Motor neuron (in vitro differentiated cells): ENCODE measurements at regions not wholly inside any gene's neighbourhood (a gene's known extent, or its start where the extent isn't known, plus 50 kb on each side); places are given as distances from the start of the nearest gene placed in this dataset.
A peak's percentile ranks its signal among the peaks of the same experiment; 100 is the strongest.
"Not testable (repeated sequence)": the region's sequence is repeated elsewhere in the genome, so short reads cannot be mapped to it uniquely, and the experiment has no call there.

Source experiments
- ATAC-seq, 8 experiments: fragments of 200-7000 bp; cut with Tn5 transposase; replicated peaks in 6 of 8; 2 replicates each; pipeline ENCODE4 v1.8.0; 2021; ENCODE audit warnings: mild to moderate bottlenecking in 8 of 8, moderate library complexity in 8 of 8
- H3K27ac ChIP-seq, 2 donors: fragments of 250-450 bp; sonication (Bioruptor Pico); 2 replicates each; pipeline ENCODE4 v1.9.0; 2021; ENCODE audit warnings: antibody characterized with exemption in 2 of 2, mild to moderate bottlenecking in 2 of 2, moderate library complexity in 1 of 2
- H3K4me1 ChIP-seq, 2 donors: fragments of 250-450 bp; sonication (Bioruptor Pico); replicated peaks in 1 of 2; 2 replicates each; pipeline ENCODE4 v1.6.1; 2021; ENCODE audit warnings: antibody characterized with exemption in 2 of 2, mild to moderate bottlenecking in 2 of 2, moderate library complexity in 1 of 2
- H3K4me3 ChIP-seq, 5 donors: fragments of 250-450 bp; sonication (Bioruptor Pico); 2 replicates each; pipeline ENCODE4 v1.9.0; 2021; ENCODE audit warnings: antibody characterized with exemption in 5 of 5, mild to moderate bottlenecking in 5 of 5, moderate library complexity in 4 of 5
- WGBS, 10 experiments: fragments of 450-650 bp; shearing (Covaris generic); methylation state at CpG; one replicate each; pipeline ENCODE4 v1.0.0; 2022; 5-methylcytosine and 5-hydroxymethylcytosine counted together
- in situ Hi-C, 9 experiments: fragments of 400-800 bp; cut with MboI; loops; one replicate each; pipeline ENCODE4 v1.15.0; 2021; ENCODE audit warnings: low sequenced_read_pairs in 9 of 9, low pct_unique_long_range_greater_than_20kb in 2 of 9; ENCODE audit not compliant: unreplicated experiment in 9 of 9

DNA sequence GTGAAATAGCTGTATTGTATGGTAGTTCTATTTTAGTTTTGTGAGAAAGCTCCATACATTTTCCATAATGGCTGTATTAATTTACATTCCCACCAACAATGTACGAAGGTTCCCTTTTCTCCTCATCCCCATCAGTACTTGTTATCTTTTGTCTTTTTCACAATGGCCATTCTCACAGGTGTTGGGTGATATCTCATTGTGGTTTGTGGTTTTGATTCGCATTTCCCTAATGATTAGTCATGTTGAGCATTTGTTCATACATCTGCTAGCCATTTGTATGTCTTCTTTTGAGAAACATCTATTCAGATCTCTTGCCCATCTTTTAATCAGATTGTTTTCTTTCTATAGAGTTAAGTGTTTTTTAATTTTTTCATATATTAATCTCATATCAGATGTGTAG, 931.9 kb downstream of the IGSF11 start:
- peaks cover 7 to 8% of the 10 kb centered on the region in 2 donors for H3K4me1 ChIP-seq
- no peak overlapping the region for H3K4me3 ChIP-seq
- WGBS, 10 experiments: 0 to 95% (median 82%) methylated on average over 1 to 2 of the region's 2 CpGs; no CpG with 5 or more reads in 1 of the 10 experiments
- no peak overlapping the region for H3K27ac ChIP-seq
- in situ Hi-C loops: no loop called here
- ATAC-seq: no peak

GRCh38 chr3:118108201-118108600, 926.4 kb downstream of the IGSF11 start:
- Histone ChIP-seq H3K27ac (no peak overlapping the region), H3K4me3 (no peak overlapping the region), H3K4me1 (no peaks in the 10 kb centered on the region)
- in situ Hi-C loops: no loop called here
- WGBS, 10 experiments: 10 to 63% (median 40%) methylated on average over 1 to 2 of the region's 2 CpGs; no CpG with 5 or more reads in 3 of the 10 experiments
- ATAC-seq: no peak

GRCh38 chr3:118108769-118109168, 925.9 kb downstream of the IGSF11 start:
- 0 to 90% (median 73%) methylated on average over 1 to 2 of the region's 2 CpGs; no CpG with 5 or more reads in 2 of the 10 experiments for WGBS, 10 experiments
- Histone ChIP-seq H3K27ac (no peak overlapping the region), H3K4me3 (no peak overlapping the region), H3K4me1 (no peaks in the 10 kb centered on the region)
- in situ Hi-C loops: no loop called here
- ATAC-seq: no peak

DNA sequence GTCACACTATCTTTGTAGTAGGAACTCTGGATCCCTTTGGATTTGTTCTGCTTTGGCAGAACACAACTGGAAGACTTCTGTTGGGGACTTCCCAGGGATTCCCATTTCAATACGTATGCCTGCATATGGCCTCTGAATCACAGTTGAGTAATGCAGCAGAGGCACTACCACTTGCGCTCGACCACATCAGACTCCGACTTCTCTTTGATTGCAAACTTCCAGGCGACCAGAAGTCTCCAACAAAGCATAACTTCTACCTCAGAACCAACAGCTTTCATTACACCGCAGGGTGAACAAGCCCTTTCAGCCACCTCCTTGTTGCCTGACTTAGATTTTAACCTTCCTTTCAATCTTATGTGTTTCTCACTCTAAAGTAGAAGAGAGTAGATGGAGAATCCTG, 924.4 kb downstream of the IGSF11 start:
- Histone ChIP-seq H3K27ac (no peak overlapping the region), H3K4me1 (no peaks in the 10 kb centered on the region), H3K4me3 (no peak overlapping the region)
- in situ Hi-C loops: no loop called here
- WGBS, 10 experiments: 0 to 93% (median 78%) methylated on average over 2 to 6 of the region's 6 CpGs; no CpG with 5 or more reads in 1 of the 10 experiments
- ATAC-seq: peak in 1 of 8 experiments; percentile 43

DNA sequence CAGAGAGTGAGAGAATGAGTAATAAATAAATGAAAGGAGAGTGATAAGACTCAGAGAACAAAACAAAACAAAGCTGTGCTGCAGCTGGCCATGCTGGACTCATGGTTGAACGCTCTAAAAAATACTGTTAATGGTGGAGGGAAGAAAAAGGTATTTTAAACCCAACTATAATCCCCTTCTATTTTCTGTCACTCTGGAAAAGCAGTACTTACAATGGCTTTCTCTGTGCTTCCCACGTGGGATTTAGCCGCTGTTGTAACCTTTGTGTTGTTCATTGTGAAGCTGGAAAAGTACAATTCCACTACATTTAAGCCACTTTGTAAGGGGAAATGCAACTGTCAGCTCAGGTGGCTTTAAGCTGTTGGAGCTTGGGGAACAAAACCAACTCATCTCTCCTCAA, 917.7 kb downstream of the IGSF11 start:
- in situ Hi-C loops: no loop called here
- WGBS, 10 experiments: 0 to 60% (median 46%) methylated on average over 1 to 3 of the region's 3 CpGs; no CpG with 5 or more reads in 2 of the 10 experiments

DNA sequence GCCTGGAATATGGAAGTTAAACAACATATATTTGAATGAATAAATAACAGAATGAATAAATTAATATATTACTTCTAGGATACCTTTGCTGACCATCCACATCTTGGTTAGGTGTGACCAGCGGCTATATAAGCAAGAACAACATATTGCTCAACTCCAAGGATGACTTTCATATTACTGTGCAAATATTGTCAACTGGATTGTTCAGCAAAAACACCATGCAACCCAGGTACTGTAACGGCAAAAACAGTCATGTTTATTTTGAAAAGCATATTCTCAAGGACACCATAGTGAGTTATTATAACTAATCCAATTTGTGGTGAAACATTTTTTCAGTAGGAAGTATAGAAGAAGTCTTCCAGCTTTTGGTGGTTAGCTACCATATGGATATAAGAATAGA, 907.9 kb downstream of the IGSF11 start:
- in situ Hi-C loops: no loop called here

More for the DNA sequence above, 917.7 kb downstream of the IGSF11 start:
- no peaks in the 10 kb centered on the region for H3K4me1 ChIP-seq
- no peak overlapping the region for H3K27ac ChIP-seq
- no peak for ATAC-seq
- H3K4me3 ChIP-seq: no peak overlapping the region

GRCh38 chr3:118127992-118128391, 906.7 kb downstream of the IGSF11 start:
- Histone ChIP-seq H3K4me1 (no peaks in the 10 kb centered on the region), H3K27ac (no peak overlapping the region), H3K4me3 (no peak overlapping the region)
- in situ Hi-C loops: no loop called here
- ATAC-seq: no peak
- 0 to 100% (median 83%) methylated on average over 1 of the region's 1 CpG; no CpG with 5 or more reads in 1 of the 10 experiments for WGBS, 10 experiments

More for the DNA sequence above, 907.9 kb downstream of the IGSF11 start:
- WGBS, 10 experiments: 0 to 100% (median 40%) methylated on average over 1 to 2 of the region's 2 CpGs; no CpG with 5 or more reads in 3 of the 10 experiments
- no peak for ATAC-seq
- Histone ChIP-seq H3K4me1 (no peaks in the 10 kb centered on the region), H3K27ac (no peak overlapping the region), H3K4me3 (no peak overlapping the region)

DNA sequence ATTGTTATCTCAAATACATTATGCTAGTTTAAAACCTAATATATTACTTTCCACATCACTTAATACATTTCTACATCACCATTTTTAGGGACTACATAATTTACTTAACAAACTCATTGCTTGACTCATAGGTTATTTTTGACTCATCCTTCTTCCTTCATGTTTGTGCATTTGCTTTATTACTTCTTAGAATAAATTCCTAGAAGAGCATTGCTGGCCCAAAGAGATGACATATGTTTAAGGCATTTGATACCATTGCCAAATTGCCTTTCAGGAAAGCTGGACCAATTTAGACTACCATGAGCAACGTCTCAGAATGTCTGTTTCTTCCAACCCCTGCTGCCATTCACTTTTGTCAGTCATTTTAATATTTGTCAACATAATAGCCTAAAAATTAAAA, 905.8 kb downstream of the IGSF11 start:
- H3K27ac ChIP-seq: no peak overlapping the region
- WGBS, 10 experiments: 0 to 62% (median 19%) methylated on average over 1 of the region's 1 CpG; no CpG with 5 or more reads in 4 of the 10 experiments
- H3K4me3 ChIP-seq: no peak overlapping the region
- no peaks in the 10 kb centered on the region for H3K4me1 ChIP-seq
- ATAC-seq: peak in 2 of 8 experiments; percentile 54 to 61
- in situ Hi-C loops: no loop called here

GRCh38 chr3:118137778-118138177, 896.9 kb downstream of the IGSF11 start:
- 0 to 72% (median 54%) methylated on average over 2 of the region's 2 CpGs; no CpG with 5 or more reads in 2 of the 10 experiments for WGBS, 10 experiments
- no peak overlapping the region for H3K4me3 ChIP-seq
- H3K27ac ChIP-seq: no peak overlapping the region
- no peaks in the 10 kb centered on the region for H3K4me1 ChIP-seq
- peak in 1 of 8 experiments; percentile 22 for ATAC-seq
- in situ Hi-C loops: no loop called here

DNA sequence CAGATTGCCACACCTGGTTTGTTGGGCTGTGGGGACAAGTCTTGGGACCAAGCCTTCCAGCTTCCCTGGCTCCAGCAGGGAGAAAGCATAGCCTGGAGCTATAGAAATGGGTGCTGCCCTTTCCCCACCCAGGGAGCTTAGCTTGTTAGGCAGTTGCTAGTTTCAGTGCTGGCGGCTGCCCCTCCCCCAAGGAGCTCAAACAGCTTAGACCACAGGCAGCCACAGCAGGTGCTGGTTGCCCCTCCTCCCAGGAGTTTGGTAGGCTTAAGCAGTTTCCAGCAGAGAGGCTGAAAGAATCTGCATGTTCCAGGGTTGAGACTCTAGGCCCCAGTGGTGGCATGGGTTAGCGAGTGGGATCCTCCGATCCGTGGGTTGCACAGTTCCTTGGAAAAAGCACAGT, 889.7 kb downstream of the IGSF11 start:
- WGBS, 10 experiments: 31 to 100% (median 82%) methylated on average over 3 of the region's 4 CpGs; no CpG with 5 or more reads in 4 of the 10 experiments

DNA sequence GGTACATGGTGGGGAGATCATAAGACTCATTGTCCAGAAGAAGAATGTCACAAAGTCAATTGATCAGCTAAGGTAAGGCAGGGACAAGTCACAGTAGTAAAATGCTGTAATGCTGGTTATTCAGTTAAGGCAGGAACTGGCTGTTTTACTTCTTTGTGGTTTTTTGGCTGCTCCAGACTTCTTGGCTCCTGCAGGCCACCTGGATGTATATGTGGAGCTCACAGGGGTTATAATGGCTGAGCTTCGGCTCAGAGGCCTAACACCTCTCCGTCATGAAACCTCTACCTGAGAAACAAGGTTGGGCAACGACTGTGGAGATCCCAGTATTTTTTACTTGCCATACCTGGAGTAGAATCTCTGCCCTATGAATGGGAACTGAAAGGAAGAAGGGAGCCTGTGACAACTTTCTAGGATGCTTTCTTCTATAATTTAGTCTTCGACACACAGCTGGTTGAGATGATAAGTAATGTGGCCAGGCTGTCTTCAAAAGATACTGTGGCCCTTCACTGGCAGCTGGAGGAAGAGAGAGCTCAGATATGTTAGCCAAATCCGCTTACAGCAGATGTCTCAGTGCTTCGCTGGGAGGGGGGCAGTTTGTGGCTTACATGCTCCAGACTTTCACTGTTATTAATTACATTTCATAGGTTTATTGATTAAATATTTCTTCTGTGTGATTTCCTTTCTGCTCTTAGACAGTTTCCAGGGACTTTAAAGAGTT, 887.8 kb downstream of the IGSF11 start:
- ATAC-seq: no peak
- no peak overlapping the region for H3K4me3 ChIP-seq
- no peaks in the 10 kb centered on the region for H3K4me1 ChIP-seq
- in situ Hi-C loops: no loop called here
- H3K27ac ChIP-seq: no peak overlapping the region
- 0 to 100% (median 68%) methylated on average over 1 to 5 of the region's 6 CpGs; no CpG with 5 or more reads in 1 of the 10 experiments for WGBS, 10 experiments

More for the DNA sequence above, 889.7 kb downstream of the IGSF11 start:
- Histone ChIP-seq H3K4me1 (no peaks in the 10 kb centered on the region), H3K4me3 (no peak overlapping the region), H3K27ac (no peak overlapping the region)
- in situ Hi-C loops: no loop called here
- no peak for ATAC-seq

GRCh38 chr3:118151164-118151563, 883.5 kb downstream of the IGSF11 start:
- no peak overlapping the region for H3K4me3 ChIP-seq
- ATAC-seq: no peak
- H3K27ac ChIP-seq: no peak overlapping the region
- no peaks in the 10 kb centered on the region for H3K4me1 ChIP-seq
- in situ Hi-C loops: no loop called here

- WGBS, 10 experiments: 18 to 92% (median 81%) methylated on average over 2 to 10 of the region's 12 CpGs; no CpG with 5 or more reads in 2 of the 10 experiments
- in situ Hi-C loops, ATAC-seq: not testable (repeated sequence)
Measured at GRCh38 chr3:118162627-118163588, 871.7 kb downstream of the IGSF11 start.

More at GRCh38 chr3:118162627-118163588, 871.7 kb downstream of the IGSF11 start:
- H3K4me3 ChIP-seq, H3K27ac ChIP-seq, H3K4me1 ChIP-seq: not testable (repeated sequence)
